ENCODE measurements at regions not wholly inside any gene's neighbourhood (a gene's known extent, or its start where the extent isn't known, plus 50 kb on each side); places are given as distances from the start of the nearest gene placed in this dataset.

- Histone ChIP-seq H3K4me3 (no peak overlapping the region), H3K9me3 (peaks cover 0 to 15% (median 5%) of the 10 kb centered on the region in 3 donors), H3K27ac (no peak overlapping the region), H3K4me1 (no peaks in the 10 kb centered on the region), H3K36me3 (no peaks in the 10 kb centered on the region), H3K27me3 (no peaks in the 10 kb centered on the region)
- intact Hi-C loops (cut with DNase I; ENCODE audit: low total_unique reads), result no loop called here
- TF ChIP-seq CTCF (IDR thresholded peaks at IDR 0.05), result no peak
- no peak for DNase-seq
These were observed 157.3 kb upstream of the FOXN2 start for GRCh38 chr2:48157150-48157549.

GRCh38 chr2:48161628-48162027, 152.9 kb upstream of the FOXN2 start:
- peaks cover 0 to 10% (median 1%) of the 10 kb centered on the region in 3 donors for H3K9me3 ChIP-seq
- H3K4me1 ChIP-seq, result no peaks in the 10 kb centered on the region
- TF ChIP-seq CTCF (IDR thresholded peaks at IDR 0.05), result no peak
- no peak overlapping the region for H3K27ac ChIP-seq
- no peaks in the 10 kb centered on the region for H3K36me3 ChIP-seq
- DNase-seq, result no peak
- intact Hi-C loops (cut with DNase I; ENCODE audit: low total_unique reads), result no loop called here
- H3K4me3 ChIP-seq, result no peak overlapping the region
- H3K27me3 ChIP-seq, result no peaks in the 10 kb centered on the region

- intact Hi-C loops (cut with DNase I; ENCODE audit: low total_unique reads), result no loop called here
- DNase-seq, result no peak
- TF ChIP-seq CTCF (IDR thresholded peaks at IDR 0.05), result no peak
These were observed 151.7 kb upstream of the FOXN2 start for GRCh38 chr2:48162742-48163141.

GRCh38 chr2:48165070-48165753, 149.3 kb upstream of the FOXN2 start:
- no peak for DNase-seq
- intact Hi-C loops (cut with DNase I; ENCODE audit: low total_unique reads), result no loop called here
- H3K9me3 ChIP-seq, result no peaks in the 10 kb centered on the region
- no peak overlapping the region for H3K27ac ChIP-seq
- no peaks in the 10 kb centered on the region for H3K4me1 ChIP-seq
- no peak overlapping the region for H3K4me3 ChIP-seq
- H3K36me3 ChIP-seq, result no peaks in the 10 kb centered on the region
- TF ChIP-seq CTCF (IDR thresholded peaks at IDR 0.05), result no peak
- H3K27me3 ChIP-seq, result no peaks in the 10 kb centered on the region

More at GRCh38 chr2:48162742-48163141, 151.7 kb upstream of the FOXN2 start:
- Histone ChIP-seq H3K36me3 (no peaks in the 10 kb centered on the region), H3K4me3 (no peak overlapping the region), H3K27ac (no peak overlapping the region), H3K4me1 (no peaks in the 10 kb centered on the region), H3K9me3 (peaks cover 0 to 1% (median 0%) of the 10 kb centered on the region in 3 donors), H3K27me3 (no peaks in the 10 kb centered on the region)

GRCh38 chr2:48169141-48169592, 145.3 kb upstream of the FOXN2 start:
- no peaks in the 10 kb centered on the region for H3K27me3 ChIP-seq
- H3K4me1 ChIP-seq, result no peaks in the 10 kb centered on the region
- intact Hi-C loops (cut with DNase I; ENCODE audit: low total_unique reads), result no loop called here
- no peak overlapping the region for H3K27ac ChIP-seq
- no peak overlapping the region for H3K4me3 ChIP-seq
- TF ChIP-seq CTCF (IDR thresholded peaks at IDR 0.05), result no peak
- H3K36me3 ChIP-seq, result no peaks in the 10 kb centered on the region
- no peak for DNase-seq
- H3K9me3 ChIP-seq, result no peaks in the 10 kb centered on the region

Data from tibial artery (tissue), 4 donors.